GM23248 (cell line): ENCODE measurements at regions not wholly inside any gene's neighbourhood (a gene's known extent, or its start where the extent isn't known, plus 50 kb on each side); places are given as distances from the start of the nearest gene placed in this dataset.

Source experiments
- DNase-seq: peaks from one replicate; pipeline ENCODE4 v3.0.0-alpha.2; 2015
- H2AFZ ChIP-seq: fragments of 200-600 bp; sonication (generic); 2 replicates; pipeline ENCODE4 v1.6.1; 2016; ENCODE audit warnings: antibody characterized with exemption
- H3F3A ChIP-seq: fragments of 200-600 bp; sonication (generic); 2 replicates; pipeline ENCODE4 v1.6.1; 2016; ENCODE audit warnings: mild to moderate bottlenecking, antibody characterized with exemption, mixed run types; ENCODE audit not compliant: insufficient read depth
- H3K27ac ChIP-seq: fragments of 200-600 bp; sonication (generic); 2 replicates; pipeline ENCODE4 v1.5.1; 2016; ENCODE audit warnings: mild to moderate bottlenecking
- H3K27me3 ChIP-seq: fragments of 200-600 bp; sonication (generic); replicated peaks from 2 replicates; pipeline ENCODE4 v1.6.1; 2016; ENCODE audit warnings: mild to moderate bottlenecking; ENCODE audit not compliant: insufficient read depth
- H3K36me3 ChIP-seq: fragments of 200-600 bp; sonication (generic); 2 replicates; pipeline ENCODE4 v1.6.1; 2016; ENCODE audit warnings: low read depth, mild to moderate bottlenecking
- H3K4me1 ChIP-seq: fragments of 200-600 bp; sonication (generic); 2 replicates; pipeline ENCODE4 v1.6.1; 2016; ENCODE audit warnings: mild to moderate bottlenecking; ENCODE audit not compliant: insufficient read depth
- H3K4me2 ChIP-seq: fragments of 200-600 bp; sonication (generic); one replicate; pipeline ENCODE4 v1.6.1; 2016; ENCODE audit warnings: mild to moderate bottlenecking; ENCODE audit not compliant: unreplicated experiment
- H3K4me3 ChIP-seq: fragments of 200-600 bp; sonication (generic); 2 replicates; pipeline ENCODE4 v1.5.1; 2016; ENCODE audit warnings: mild to moderate bottlenecking
- H3K79me2 ChIP-seq: fragments of 200-600 bp; sonication (generic); 2 replicates; pipeline ENCODE4 v1.6.1; 2016; ENCODE audit warnings: mild to moderate bottlenecking; ENCODE audit not compliant: insufficient read depth
- H3K9ac ChIP-seq: fragments of 200-600 bp; sonication (generic); 2 replicates; pipeline ENCODE4 v1.6.1; 2016; ENCODE audit warnings: mild to moderate bottlenecking
- H3K9me2 ChIP-seq: fragments of 200-600 bp; sonication (generic); 2 replicates; pipeline ENCODE4 v1.6.1; 2016; ENCODE audit warnings: mixed run types, mild to moderate bottlenecking, moderate library complexity; ENCODE audit not compliant: insufficient read depth
- H3K9me3 ChIP-seq: fragments of 200-600 bp; sonication (generic); one replicate; pipeline ENCODE4 v1.6.1; 2017; ENCODE audit warnings: low read depth
- H4K20me1 ChIP-seq: fragments of 200-600 bp; sonication (generic); 2 replicates; pipeline ENCODE4 v1.6.0; 2016; ENCODE audit not compliant: insufficient read depth
- EZH2 ChIP-seq: fragments of 200-600 bp; sonication (generic); IDR thresholded peaks from 2 replicates; pipeline ENCODE4 v1.6.1; 2018; ENCODE audit warnings: antibody characterized with exemption, mild to moderate bottlenecking; ENCODE audit not compliant: insufficient read depth, poor library complexity, severe bottlenecking
- EZH2phosphoT487 ChIP-seq: fragments of 200-600 bp; sonication (generic); IDR thresholded peaks from 2 replicates; pipeline ENCODE4 v1.6.1; 2018; ENCODE audit warnings: antibody characterized with exemption, moderate library complexity, mild to moderate bottlenecking, low read depth; ENCODE audit not compliant: insufficient read depth
- WGBS, 2 experiments: methylation state at CpG; one replicate each; pipeline ENCODE4 v1.1.6; 2015 to 2017; ENCODE audit warnings: low lambda C conversion rate in 2 of 2, low coverage in 1 of 2; ENCODE audit errors: missing lambda C conversion rate in 2 of 2; 5-methylcytosine and 5-hydroxymethylcytosine counted together
- in situ Hi-C: fragments of 300-500 bp; cut with MboI; formaldehyde crosslinking; loops from 2 replicates; pipeline ENCODE4 v1.15.0; 2020

- 69 to 71% methylated on average over 3 of the region's 3 CpGs for WGBS, 2 experiments
- Histone ChIP-seq H4K20me1 (no peaks in the 10 kb centered on the region), H3K9me3 (no peaks in the 10 kb centered on the region), H3K4me2 (no peak overlapping the region), H3F3A (no peaks in the 10 kb centered on the region), H3K79me2 (no peaks in the 10 kb centered on the region), H3K9me2 (no peaks in the 10 kb centered on the region), H3K4me1 (no peaks in the 10 kb centered on the region), H3K36me3 (no peaks in the 10 kb centered on the region), H3K9ac (no peak overlapping the region), H3K27me3 (no peaks in the 10 kb centered on the region), H3K4me3 (no peak overlapping the region), H3K27ac (no peak overlapping the region), H2AFZ (no peak overlapping the region)
- no peak for DNase-seq
- no peak for TF ChIP-seq EZH2
- TF ChIP-seq EZH2phosphoT487 = no peak
- in situ Hi-C loops = no loop called here
Observed at GRCh38 chr10:36367362-36367761, 725.3 kb upstream of the FZD8 start.

- Histone ChIP-seq H2AFZ (no peak overlapping the region), H3K36me3 (no peaks in the 10 kb centered on the region), H3K9ac (no peak overlapping the region), H3K9me3 (no peaks in the 10 kb centered on the region), H3K4me1 (no peaks in the 10 kb centered on the region), H3K4me3 (no peak overlapping the region), H3K4me2 (no peak overlapping the region), H3F3A (no peaks in the 10 kb centered on the region), H3K27me3 (no peaks in the 10 kb centered on the region), H3K27ac (no peak overlapping the region), H3K79me2 (no peaks in the 10 kb centered on the region), H3K9me2 (no peaks in the 10 kb centered on the region), H4K20me1 (no peaks in the 10 kb centered on the region)
- no peak for DNase-seq
- TF ChIP-seq EZH2phosphoT487 (no peak), EZH2 (no peak)
- in situ Hi-C loops = no loop called here
Observed at GRCh38 chr10:36366843-36367242, 724.7 kb upstream of the FZD8 start.

- in situ Hi-C loops = no loop called here
Observed at GRCh38 chr10:36366065-36366464, 724.0 kb upstream of the FZD8 start.

GRCh38 chr10:36362257-36362656, 720.2 kb upstream of the FZD8 start:
- in situ Hi-C loops = no loop called here
- no peak overlapping the region for H3K4me3 ChIP-seq
- H3K9me3 ChIP-seq = no peaks in the 10 kb centered on the region
- no peaks in the 10 kb centered on the region for H3F3A ChIP-seq
- H3K27me3 ChIP-seq = no peaks in the 10 kb centered on the region
- no peaks in the 10 kb centered on the region for H4K20me1 ChIP-seq
- 76 to 80% methylated on average over 2 of the region's 2 CpGs for WGBS, 2 experiments
- H3K4me1 ChIP-seq = 0 out of 2 replicates have a peak, but pooled peaks cover 4% of the 10 kb centered on the region
- H2AFZ ChIP-seq = no peak overlapping the region
- H3K27ac ChIP-seq = no peak overlapping the region
- H3K9ac ChIP-seq = no peak overlapping the region
- no peak for DNase-seq
- no peak overlapping the region for H3K4me2 ChIP-seq
- TF ChIP-seq EZH2phosphoT487 = no peak
- TF ChIP-seq EZH2 = no peak
- no peaks in the 10 kb centered on the region for H3K79me2 ChIP-seq
- no peaks in the 10 kb centered on the region; the same call in 1 of the 2 replicates for H3K9me2 ChIP-seq
- H3K36me3 ChIP-seq = no peaks in the 10 kb centered on the region

More at GRCh38 chr10:36366065-36366464, 724.0 kb upstream of the FZD8 start:
- H3K9me3 ChIP-seq = no peaks in the 10 kb centered on the region
- no peak overlapping the region for H3K4me2 ChIP-seq
- no peaks in the 10 kb centered on the region for H4K20me1 ChIP-seq
- DNase-seq = no peak
- no peak overlapping the region for H3K9ac ChIP-seq
- no peaks in the 10 kb centered on the region for H3K79me2 ChIP-seq
- no peak overlapping the region for H3K27ac ChIP-seq
- H2AFZ ChIP-seq = no peak overlapping the region
- no peaks in the 10 kb centered on the region for H3K9me2 ChIP-seq
- H3F3A ChIP-seq = no peaks in the 10 kb centered on the region
- TF ChIP-seq EZH2 (no peak), EZH2phosphoT487 (no peak)
- no peaks in the 10 kb centered on the region for H3K4me1 ChIP-seq
- WGBS, 2 experiments = 46 to 47% methylated on average over 2 of the region's 2 CpGs
- no peak overlapping the region for H3K4me3 ChIP-seq
- no peaks in the 10 kb centered on the region for H3K36me3 ChIP-seq
- no peaks in the 10 kb centered on the region for H3K27me3 ChIP-seq

- 44 to 70% methylated on average over 3 of the region's 3 CpGs for WGBS, 2 experiments
- H3K9me2 ChIP-seq = no peaks in the 10 kb centered on the region; the same call in 1 of the 2 replicates
- in situ Hi-C loops = no loop called here
- H3K36me3 ChIP-seq = no peaks in the 10 kb centered on the region
- no peaks in the 10 kb centered on the region for H4K20me1 ChIP-seq
- no peaks in the 10 kb centered on the region for H3K27me3 ChIP-seq
- H2AFZ ChIP-seq = no peak overlapping the region
- DNase-seq = no peak
- no peaks in the 10 kb centered on the region for H3K79me2 ChIP-seq
- no peak overlapping the region for H3K4me2 ChIP-seq
- TF ChIP-seq EZH2 = no peak
- no peak for TF ChIP-seq EZH2phosphoT487
- H3K4me1 ChIP-seq = 0 out of 2 replicates have a peak, but pooled peaks cover 4% of the 10 kb centered on the region
- no peaks in the 10 kb centered on the region for H3K9me3 ChIP-seq
- no peak overlapping the region for H3K9ac ChIP-seq
- no peak overlapping the region for H3K4me3 ChIP-seq
- no peaks in the 10 kb centered on the region for H3F3A ChIP-seq
- no peak overlapping the region for H3K27ac ChIP-seq
Observed at GRCh38 chr10:36358736-36359135, 716.6 kb upstream of the FZD8 start.
